Muscle of arm (tissue), 1 donor: ENCODE measurements at regions not wholly inside any gene's neighbourhood (a gene's known extent, or its start where the extent isn't known, plus 50 kb on each side); places are given as distances from the start of the nearest gene placed in this dataset.
"Not testable (repeated sequence)": the region's sequence is repeated elsewhere in the genome, so short reads cannot be mapped to it uniquely, and the experiment has no call there.

ENCODE experiments used
- DNase-seq: peaks from one replicate; pipeline ENCODE4 v3.0.0-alpha.2; 2013

GRCh38 chr2:60356346-60356745 lies 197.1 kb downstream of the BCL11A start:
- no peak for DNase-seq

- no peak for DNase-seq
These were observed 197.6 kb downstream of the BCL11A start for GRCh38 chr2:60355849-60356261.

GRCh38 chr2:60354713-60355112 lies 198.7 kb downstream of the BCL11A start:
- DNase-seq: no peak

- DNase-seq: no peak
These were observed 199.6 kb downstream of the BCL11A start for GRCh38 chr2:60353863-60354262.

- no peak for DNase-seq
These were observed 200.1 kb downstream of the BCL11A start for GRCh38 chr2:60353406-60353800.

- DNase-seq: no peak
These were observed 200.7 kb downstream of the BCL11A start for GRCh38 chr2:60352491-60353405.

GRCh38 chr2:60351802-60352201 lies 201.7 kb downstream of the BCL11A start:
- DNase-seq: no peak

GRCh38 chr2:60351321-60351720 lies 202.1 kb downstream of the BCL11A start:
- DNase-seq: no peak

GRCh38 chr2:60350791-60351190 lies 202.7 kb downstream of the BCL11A start:
- no peak for DNase-seq

GRCh38 chr2:60347781-60348180 lies 205.7 kb downstream of the BCL11A start:
- DNase-seq: no peak

- not testable (repeated sequence) for DNase-seq
These were observed 211.0 kb downstream of the BCL11A start for GRCh38 chr2:60342491-60342890.

GRCh38 chr2:60341151-60341550 lies 212.3 kb downstream of the BCL11A start:
- DNase-seq: no peak

GRCh38 chr2:60339286-60339685 lies 214.2 kb downstream of the BCL11A start:
- no peak for DNase-seq

- DNase-seq: no peak
These were observed 216.3 kb downstream of the BCL11A start for GRCh38 chr2:60337142-60337497.

GRCh38 chr2:60336442-60337141 lies 216.9 kb downstream of the BCL11A start:
- DNase-seq: no peak

- DNase-seq: no peak
These were observed 217.8 kb downstream of the BCL11A start for GRCh38 chr2:60335533-60336237.

- DNase-seq: no peak
These were observed 218.8 kb downstream of the BCL11A start for GRCh38 chr2:60334610-60335009.

GRCh38 chr2:60333264-60333663 lies 220.2 kb downstream of the BCL11A start:
- no peak for DNase-seq

GRCh38 chr2:60331115-60331809 lies 222.2 kb downstream of the BCL11A start:
- no peak for DNase-seq

- no peak for DNase-seq
These were observed 224.2 kb downstream of the BCL11A start for GRCh38 chr2:60329225-60329624.

- no peak for DNase-seq
These were observed 228.9 kb downstream of the BCL11A start for GRCh38 chr2:60324536-60324935.

- DNase-seq: no peak
These were observed 231.6 kb downstream of the BCL11A start for GRCh38 chr2:60321816-60322215.
